ENCODE measurements at regions not wholly inside any gene's neighbourhood (a gene's known extent, or its start where the extent isn't known, plus 50 kb on each side); places are given as distances from the start of the nearest gene placed in this dataset.

- DNase-seq: no peak
Measured at GRCh38 chr2:81739966-81740365, 1435.4 kb upstream of the LRRTM1 start.

GRCh38 chr2:81734981-81735380 lies 1430.4 kb upstream of the LRRTM1 start:
- no peak for DNase-seq

- DNase-seq: no peak
Measured at GRCh38 chr2:81714817-81715216, 1410.3 kb upstream of the LRRTM1 start.

- DNase-seq: no peak
Measured at GRCh38 chr2:81706856-81707255, 1402.3 kb upstream of the LRRTM1 start.

GRCh38 chr2:81703831-81704230 lies 1399.3 kb upstream of the LRRTM1 start:
- no peak for DNase-seq

GRCh38 chr2:81692566-81692965 lies 1388.0 kb upstream of the LRRTM1 start:
- no peak for DNase-seq

GRCh38 chr2:81675641-81676040 lies 1371.1 kb upstream of the LRRTM1 start:
- no peak for DNase-seq

GRCh38 chr2:81672923-81673322 lies 1368.4 kb upstream of the LRRTM1 start:
- DNase-seq: no peak

GRCh38 chr2:81672516-81672915 lies 1368.0 kb upstream of the LRRTM1 start:
- no peak for DNase-seq

GRCh38 chr2:81670885-81671284 lies 1366.3 kb upstream of the LRRTM1 start:
- DNase-seq: no peak

- DNase-seq: no peak
Measured at GRCh38 chr2:81661081-81661480, 1356.5 kb upstream of the LRRTM1 start.

GRCh38 chr2:81658227-81658626 lies 1353.7 kb upstream of the LRRTM1 start:
- no peak for DNase-seq

GRCh38 chr2:81650048-81650971 lies 1345.8 kb upstream of the LRRTM1 start:
- no peak for DNase-seq

GRCh38 chr2:81648806-81649205 lies 1344.3 kb upstream of the LRRTM1 start:
- no peak for DNase-seq

GRCh38 chr2:81648370-81648769 lies 1343.8 kb upstream of the LRRTM1 start:
- no peak for DNase-seq

- no peak for DNase-seq
Measured at GRCh38 chr2:81647715-81648230, 1343.2 kb upstream of the LRRTM1 start.

GRCh38 chr2:81645745-81646301 lies 1341.3 kb upstream of the LRRTM1 start:
- no peak for DNase-seq

- DNase-seq: no peak
Measured at GRCh38 chr2:81644189-81644588, 1339.6 kb upstream of the LRRTM1 start.

GRCh38 chr2:81624825-81625224 lies 1320.3 kb upstream of the LRRTM1 start:
- DNase-seq: no peak

GRCh38 chr2:81600088-81600487 lies 1295.5 kb upstream of the LRRTM1 start:
- no peak for DNase-seq

GRCh38 chr2:81598453-81598852 lies 1293.9 kb upstream of the LRRTM1 start:
- no peak for DNase-seq

- no peak for DNase-seq
Measured at GRCh38 chr2:81589406-81589805, 1284.9 kb upstream of the LRRTM1 start.

- no peak for DNase-seq
Measured at GRCh38 chr2:81583311-81584108, 1279.0 kb upstream of the LRRTM1 start.
